NOMO-1 treated with DMSO at 0.1 percent for 48 hours (cell line): ENCODE measurements at regions not wholly inside any gene's neighbourhood (a gene's known extent, or its start where the extent isn't known, plus 50 kb on each side); places are given as distances from the start of the nearest gene placed in this dataset.
"Not testable (repeated sequence)": the region's sequence is repeated elsewhere in the genome, so short reads cannot be mapped to it uniquely, and the experiment has no call there.

Experiments
- DNase-seq: peaks from one replicate; lab custom pipeline; 2025; ENCODE audit not compliant: unreplicated experiment; lab: John Stamatoyannopoulos, UW

GRCh38 chr13:103497404-103497803 is 431.2 kb upstream of the SLC10A2 start:
- DNase-seq: no peak

- DNase-seq: no peak
Observed at GRCh38 chr13:103487841-103488240, 421.6 kb upstream of the SLC10A2 start.

- no peak for DNase-seq
Observed at GRCh38 chr13:103473081-103473480, 406.9 kb upstream of the SLC10A2 start.

DNA sequence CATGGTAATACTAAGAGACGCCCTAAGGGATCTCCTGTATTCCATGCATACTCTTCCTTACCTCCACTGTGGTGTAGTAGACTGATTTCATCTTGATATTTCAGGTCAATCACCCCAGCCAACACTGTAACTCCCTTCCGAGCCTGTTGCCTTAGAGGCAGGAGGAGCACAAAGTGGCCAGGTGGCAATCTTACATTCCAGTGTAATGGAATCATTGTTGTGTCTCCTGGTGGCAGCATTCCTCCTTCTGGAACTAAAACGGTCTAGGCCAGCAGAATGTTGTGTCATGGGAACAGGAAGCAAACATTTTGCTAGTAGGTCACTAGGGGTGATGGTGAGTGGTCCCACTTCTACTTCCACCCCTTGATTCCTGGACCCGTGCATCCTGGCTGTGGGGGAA is 405.7 kb upstream of the SLC10A2 start:
- DNase-seq: no peak

DNA sequence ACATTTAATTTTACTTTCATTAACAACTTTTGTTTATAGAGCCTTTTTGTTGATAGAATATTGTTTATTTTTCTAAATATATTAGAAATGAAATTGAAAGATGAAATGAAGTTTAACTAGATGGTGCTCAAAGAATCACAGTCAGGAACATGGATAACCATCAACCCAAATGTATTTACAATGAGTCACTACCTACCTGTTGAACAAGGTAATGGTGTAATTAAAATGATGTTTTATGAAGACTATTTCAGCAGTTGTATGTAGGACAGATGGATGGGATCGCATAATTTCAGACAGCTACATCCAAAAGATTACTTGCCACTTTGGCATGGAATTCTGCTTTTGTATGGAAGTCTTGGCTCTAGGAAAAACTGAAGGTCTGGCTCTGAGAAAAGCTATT is 403.6 kb upstream of the SLC10A2 start:
- no peak for DNase-seq

DNA sequence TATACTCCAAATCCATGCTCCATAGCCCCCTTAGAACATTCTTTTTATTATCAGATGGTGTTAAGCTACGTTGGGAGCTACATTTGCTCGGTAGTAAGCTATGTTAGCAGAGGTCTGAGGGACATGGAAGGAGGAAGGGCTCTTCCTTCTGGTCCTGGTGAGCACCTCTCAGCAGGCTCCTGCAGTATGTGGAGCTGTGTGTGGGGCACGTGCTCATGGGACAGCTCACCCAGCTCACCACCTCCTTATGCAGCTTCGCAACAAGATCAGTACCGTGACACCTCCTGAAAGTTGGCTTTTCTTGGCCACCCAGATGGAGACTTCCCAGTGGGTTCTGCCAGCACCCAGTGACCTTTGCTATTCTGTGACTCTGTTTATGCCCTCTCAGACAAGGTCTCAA is 400.5 kb upstream of the SLC10A2 start:
- DNase-seq: no peak

DNA sequence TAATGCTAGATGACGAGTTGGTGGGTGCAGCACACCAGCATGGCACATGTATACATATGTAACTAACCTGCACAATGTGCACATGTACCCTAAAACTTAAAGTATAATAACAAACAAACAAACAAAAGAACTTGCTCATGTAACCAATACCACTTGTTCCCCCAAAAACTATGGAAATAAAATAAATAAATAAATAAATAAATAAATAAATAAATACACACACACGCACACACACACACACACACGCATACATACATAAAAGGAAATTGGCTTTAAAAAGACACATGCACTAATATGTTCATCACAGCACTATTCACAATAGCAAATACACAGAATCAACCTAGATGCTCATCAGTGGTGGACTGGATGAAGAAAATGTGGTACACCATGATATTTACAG is 394.0 kb upstream of the SLC10A2 start:
- not testable (repeated sequence) for DNase-seq

DNA sequence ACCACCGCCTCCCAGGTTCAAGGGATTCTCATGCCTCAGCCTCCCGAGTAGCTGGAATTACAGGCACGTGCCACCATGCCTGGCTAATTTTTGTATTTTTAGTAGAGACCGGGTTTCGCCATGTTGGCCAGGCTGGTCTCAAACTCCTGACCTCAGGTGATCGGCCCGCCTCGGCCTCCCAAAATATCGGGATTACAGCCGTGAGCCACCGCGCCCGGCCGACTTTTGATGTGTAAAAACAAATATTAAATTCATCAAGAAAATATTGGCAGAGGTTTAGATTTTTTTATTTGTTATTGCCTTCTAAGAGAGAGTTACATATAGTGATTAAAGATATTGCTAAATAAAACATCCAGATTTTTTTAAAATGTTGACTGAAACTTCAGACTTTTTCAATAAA is 390.8 kb upstream of the SLC10A2 start:
- DNase-seq: not testable (repeated sequence)

DNA sequence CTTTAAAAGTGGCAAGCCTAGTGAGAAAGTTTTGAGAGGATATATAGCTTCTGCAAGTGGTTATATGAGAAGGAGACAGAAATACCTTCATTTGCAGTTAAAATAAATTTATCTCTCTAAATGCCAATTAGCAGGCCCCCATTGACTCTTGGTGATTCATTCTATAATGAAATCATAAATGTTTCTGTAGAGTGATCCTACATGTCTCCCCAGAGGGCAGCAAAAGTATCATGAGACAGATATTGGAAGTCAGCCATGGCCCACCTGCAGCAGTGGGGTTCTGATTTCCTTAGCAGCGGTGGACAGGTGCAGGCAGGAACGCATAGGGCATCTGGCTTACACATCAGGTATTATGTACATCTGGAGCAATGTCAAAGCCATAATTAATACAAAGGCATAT is 385.4 kb upstream of the SLC10A2 start:
- DNase-seq: no peak

GRCh38 chr13:103443604-103444003 is 377.4 kb upstream of the SLC10A2 start:
- no peak for DNase-seq

- DNase-seq: no peak
Observed at GRCh38 chr13:103437651-103438050, 371.4 kb upstream of the SLC10A2 start.

DNA sequence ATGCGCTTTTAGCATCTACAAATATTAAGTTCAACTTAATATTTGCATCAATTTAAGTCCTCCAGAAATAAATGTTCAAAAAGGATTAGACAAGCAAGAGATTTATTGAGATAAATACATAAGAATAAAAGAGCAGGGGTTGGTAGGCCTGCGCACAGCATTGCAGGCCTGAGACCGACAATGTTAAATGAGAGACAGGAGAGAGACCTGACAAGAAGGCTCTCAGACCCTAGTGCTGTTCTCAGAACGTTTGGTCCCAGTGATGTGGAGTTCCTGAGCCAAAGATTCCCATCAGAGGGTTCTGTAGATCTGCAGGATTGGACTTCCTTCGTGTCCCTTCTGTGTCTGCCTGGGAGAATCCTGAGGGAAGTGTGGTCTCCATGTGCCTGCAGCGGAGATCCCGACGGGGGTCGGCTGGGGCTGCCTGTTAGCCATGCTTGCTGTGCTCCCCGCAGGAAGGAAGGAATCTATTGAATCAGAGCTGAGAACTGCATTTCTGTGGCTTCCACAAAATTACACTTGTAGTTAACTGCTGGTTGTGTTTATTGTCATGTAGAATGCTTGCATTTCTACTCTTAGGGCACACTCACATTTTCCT is 369.9 kb upstream of the SLC10A2 start:
- no peak for DNase-seq

- no peak for DNase-seq
Observed at GRCh38 chr13:103431856-103432255, 365.6 kb upstream of the SLC10A2 start.

DNA sequence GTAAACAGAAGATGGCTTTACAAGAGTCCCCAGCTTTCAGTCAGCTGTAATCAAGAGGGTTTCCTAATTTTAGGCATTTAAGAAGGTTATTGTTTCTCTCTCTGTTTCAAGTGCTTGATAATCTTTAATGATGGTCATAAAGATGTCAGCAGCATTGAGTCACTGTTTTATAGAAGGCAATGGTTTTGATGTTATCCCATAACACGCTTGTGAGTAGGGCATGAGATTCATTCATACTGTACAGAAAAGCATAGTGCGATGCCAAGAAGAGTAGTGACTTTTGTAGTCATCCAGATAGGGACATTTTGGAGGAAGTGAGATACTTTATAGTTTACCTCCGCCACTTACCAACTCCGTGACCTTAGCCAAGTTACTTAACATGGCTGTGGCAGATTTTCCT is 364.2 kb upstream of the SLC10A2 start:
- no peak for DNase-seq

DNA sequence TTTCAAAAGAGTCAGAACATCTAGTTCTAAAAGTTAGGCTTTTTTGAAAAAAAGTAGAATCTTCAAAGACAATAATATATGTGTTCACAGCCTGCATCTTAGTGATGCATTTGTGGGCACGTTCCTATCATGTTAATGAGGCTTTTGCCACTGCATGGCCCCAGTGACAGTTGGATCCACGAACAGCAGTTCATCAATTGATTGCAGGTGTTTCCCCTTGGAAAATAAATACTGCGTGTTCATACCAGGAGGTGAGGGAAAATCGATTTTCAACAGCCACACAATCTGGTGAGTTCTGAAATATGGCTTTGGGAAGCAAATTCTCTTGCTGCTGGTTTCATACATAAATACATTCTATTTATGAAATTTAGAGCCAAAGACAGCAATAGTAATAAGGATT is 343.8 kb upstream of the SLC10A2 start:
- DNase-seq: no peak

DNA sequence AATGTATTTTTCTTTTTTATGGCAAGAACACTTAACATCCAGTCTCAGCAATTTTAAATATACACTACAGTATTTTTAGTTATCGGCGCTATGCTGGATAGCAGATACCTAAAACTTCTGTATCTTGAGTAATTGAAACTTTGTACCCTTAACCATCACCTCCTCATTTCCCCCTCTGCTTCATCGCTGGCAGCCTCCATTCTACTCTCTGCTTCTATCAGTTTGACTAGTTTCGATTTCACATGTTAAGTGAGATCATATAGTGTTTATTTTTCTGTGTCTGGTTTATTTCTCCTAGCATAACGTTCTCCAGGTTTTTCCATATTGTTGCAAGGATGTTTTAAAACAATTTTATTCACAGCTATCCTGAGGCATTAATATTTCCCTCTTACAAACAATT is 340.8 kb upstream of the SLC10A2 start:
- DNase-seq: no peak

- DNase-seq: no peak
Observed at GRCh38 chr13:103405297-103405696, 339.1 kb upstream of the SLC10A2 start.

DNA sequence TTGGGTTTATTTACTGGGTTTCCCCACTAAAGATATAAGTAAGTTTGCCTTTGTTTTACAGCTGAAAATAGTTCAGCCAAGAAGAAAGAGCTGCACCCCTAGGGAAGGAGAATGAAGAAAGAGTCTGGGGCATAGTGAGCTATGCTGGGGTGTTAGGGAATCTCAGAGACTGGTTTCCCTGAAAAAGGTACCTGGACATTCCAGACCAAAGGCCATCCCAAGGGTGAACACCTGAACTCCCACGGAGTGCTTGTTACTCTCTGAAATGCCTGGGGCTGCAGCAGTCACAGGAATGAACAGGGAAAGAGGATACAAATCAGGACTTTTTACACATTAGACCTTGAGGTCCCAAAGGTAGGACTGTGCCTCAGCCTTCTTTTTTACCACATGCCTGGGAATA is 337.6 kb upstream of the SLC10A2 start:
- no peak for DNase-seq

- DNase-seq: no peak
Observed at GRCh38 chr13:103403148-103403740, 337.0 kb upstream of the SLC10A2 start.

GRCh38 chr13:103395139-103395538 is 328.9 kb upstream of the SLC10A2 start:
- no peak for DNase-seq

GRCh38 chr13:103394618-103395017 is 328.4 kb upstream of the SLC10A2 start:
- DNase-seq: no peak

GRCh38 chr13:103391936-103392335 is 325.7 kb upstream of the SLC10A2 start:
- no peak for DNase-seq

DNA sequence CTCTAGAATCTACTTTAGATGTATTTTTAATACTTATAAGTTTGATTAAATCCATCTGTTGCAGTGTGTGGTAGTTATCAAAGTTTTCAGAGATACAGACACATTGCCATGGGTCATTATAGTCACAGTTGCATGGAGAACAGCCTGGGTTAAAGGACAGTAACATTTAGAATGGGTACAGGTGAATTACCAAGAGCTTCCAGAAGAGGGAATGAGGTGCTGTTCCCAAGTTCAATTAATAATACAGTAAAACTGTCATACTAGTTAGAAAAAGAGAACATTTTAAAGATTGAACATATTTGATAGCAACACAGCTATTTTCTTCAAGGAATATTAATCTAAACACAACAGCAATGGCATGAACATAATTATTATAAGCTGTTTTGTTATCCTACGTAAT is 322.6 kb upstream of the SLC10A2 start:
- DNase-seq: no peak
